MCF 10A (cell line): ENCODE measurements at regions not wholly inside any gene's neighbourhood (a gene's known extent, or its start where the extent isn't known, plus 50 kb on each side); places are given as distances from the start of the nearest gene placed in this dataset.
A peak's percentile ranks its signal among the peaks of the same experiment; 100 is the strongest.

Experiments used
- BruUV-seq: library from RNA; stranded (reverse); fragments of 400-500 nt; replicated peaks from 2 replicates; lab custom pipeline; 2021; lab: Mats Ljungman, UMichigan
- CTCF ChIA-PET: fragments of 300-600 bp; sonication (Branson Sonifier 250); formaldehyde crosslinking; extraction: SDS; loops from one replicate; lab custom pipeline; 2021; ENCODE audit warnings: antibody characterized with exemption, inconsistent platforms; lab: Yijun Ruan, JAX
- POLR2A ChIA-PET: fragments of 300-600, 350-650 bp; sonication (Branson Sonifier 250); formaldehyde crosslinking; extraction: SDS; loops from one replicate; lab custom pipeline; 2020; ENCODE audit warnings: antibody characterized with exemption, inconsistent platforms; lab: Yijun Ruan, JAX
- DNase-seq: peaks from one replicate; pipeline ENCODE4 v3.0.0-alpha.2; 2018; ENCODE audit not compliant: unreplicated experiment
- H3K27ac Mint-ChIP-seq: one replicate; pipeline ENCODE4 v1.8.0; 2022; ENCODE audit warnings: mild to moderate bottlenecking, low read depth, mixed read lengths; ENCODE audit not compliant: unreplicated experiment
- H3K27me3 Mint-ChIP-seq: one replicate; pipeline ENCODE4 v1.8.0; 2022; ENCODE audit warnings: mixed read lengths; ENCODE audit not compliant: insufficient read depth, unreplicated experiment
- H3K36me3 Mint-ChIP-seq: one replicate; pipeline ENCODE4 v1.8.0; 2022; ENCODE audit warnings: mild to moderate bottlenecking, moderate library complexity, mixed read lengths; ENCODE audit not compliant: insufficient read depth, unreplicated experiment
- H3K4me1 Mint-ChIP-seq: one replicate; pipeline ENCODE4 v1.8.0; 2022; ENCODE audit warnings: mixed read lengths; ENCODE audit not compliant: insufficient read depth, unreplicated experiment
- H3K4me3 Mint-ChIP-seq: one replicate; pipeline ENCODE4 v1.8.0; 2022; ENCODE audit warnings: mild to moderate bottlenecking, moderate library complexity, mixed read lengths; ENCODE audit not compliant: unreplicated experiment
- H3K9me3 Mint-ChIP-seq: one replicate; pipeline ENCODE4 v1.8.0; 2022; ENCODE audit warnings: mixed read lengths; ENCODE audit not compliant: unreplicated experiment
- CTCF ChIP-seq: fragments of 200-600 bp; IDR thresholded peaks from one replicate; pipeline ENCODE4 v1.8.0; 2022; ENCODE audit warnings: antibody characterized with exemption, mild to moderate bottlenecking; ENCODE audit not compliant: unreplicated experiment
- intact Hi-C: fragments of 100-400 bp; cut with micrococcal nuclease; formaldehyde crosslinking; loops from 2 replicates; pipeline ENCODE4 v1.14.1; 2022

GRCh38 chr10:62735464-62736167 is 68.9 kb upstream of the ADO start:
- Mint-ChIP-seq H3K36me3 (no peaks in the 10 kb centered on the region), H3K4me3 (no peak overlapping the region), H3K27me3 (no peaks in the 10 kb centered on the region), H3K9me3 (no peaks in the 10 kb centered on the region), H3K4me1 (peaks cover 23% of the 10 kb centered on the region), H3K27ac (no peak overlapping the region)
- POLR2A ChIA-PET = interaction anchor here (1.1 kb wide), 1 partner anchor 75 kb away, joined by 3 read pairs; no protein-coding TSS in a partner anchor
- peak; percentile 62 for DNase-seq
- TF ChIP-seq CTCF = no peak
- intact Hi-C loops = no loop called here
- CTCF ChIA-PET = interaction anchor here (0.6 kb wide), 1 partner anchor 35 kb away, joined by 3 read pairs; no protein-coding TSS in a partner anchor
- BruUV-seq = no TSS peak

- Mint-ChIP-seq H3K36me3 (no peaks in the 10 kb centered on the region), H3K27ac (no peak overlapping the region), H3K4me1 (peaks cover 23% of the 10 kb centered on the region), H3K27me3 (no peaks in the 10 kb centered on the region), H3K4me3 (no peak overlapping the region), H3K9me3 (no peaks in the 10 kb centered on the region)
- ChIA-PET CTCF (interaction anchor here (0.6 kb wide), 1 partner anchor 35 kb away, joined by 3 read pairs; no protein-coding TSS in a partner anchor), POLR2A (no interaction called here)
- TF ChIP-seq CTCF = no peak
- no peak for DNase-seq
- intact Hi-C loops = no loop called here
- BruUV-seq = no TSS peak
Observed at GRCh38 chr10:62736168-62736546, 68.4 kb upstream of the ADO start.

- ChIA-PET POLR2A (no interaction called here), CTCF (no interaction called here)
- Mint-ChIP-seq H3K27me3 (no peaks in the 10 kb centered on the region), H3K9me3 (no peaks in the 10 kb centered on the region), H3K27ac (no peak overlapping the region), H3K36me3 (no peaks in the 10 kb centered on the region), H3K4me3 (no peak overlapping the region), H3K4me1 (peaks cover 14% of the 10 kb centered on the region)
- intact Hi-C loops = no loop called here
- TF ChIP-seq CTCF = no peak
- peak; percentile 27 for DNase-seq
- no TSS peak for BruUV-seq
Observed at GRCh38 chr10:62738916-62739315, 65.6 kb upstream of the ADO start.

- CTCF ChIA-PET = interaction anchor here (0.6 kb wide), 1 partner anchor 11 kb away, joined by 3 read pairs; no protein-coding TSS in a partner anchor
- no peak overlapping the region for H3K4me3 Mint-ChIP-seq
Observed at GRCh38 chr10:62740885-62741745, 63.4 kb upstream of the ADO start.

More at GRCh38 chr10:62740885-62741745, 63.4 kb upstream of the ADO start:
- Mint-ChIP-seq H3K27me3 (no peaks in the 10 kb centered on the region), H3K9me3 (no peaks in the 10 kb centered on the region), H3K4me1 (peaks cover 14% of the 10 kb centered on the region), H3K27ac (no peak overlapping the region), H3K36me3 (no peaks in the 10 kb centered on the region)
- no TSS peak for BruUV-seq
- POLR2A ChIA-PET = no interaction called here
- no peak for DNase-seq
- no peak for TF ChIP-seq CTCF
- intact Hi-C loops = no loop called here
